HG03442 (cell line): ENCODE measurements at regions not wholly inside any gene's neighbourhood (a gene's known extent, or its start where the extent isn't known, plus 50 kb on each side); places are given as distances from the start of the nearest gene placed in this dataset.

ENCODE experiments used
- ATAC-seq: cut with Tn5 transposase; IDR thresholded peaks from one replicate; pipeline ENCODE4 v1.9.1; 2021; ENCODE audit warnings: mild to moderate bottlenecking, moderate library complexity; ENCODE audit not compliant: unreplicated experiment

GRCh38 chr5:33343676-33344327 lies 97.0 kb upstream of the TARS1 start:
- no peak for ATAC-seq

- no peak for ATAC-seq
Observed at GRCh38 chr5:33346534-33346933, 94.2 kb upstream of the TARS1 start.

GRCh38 chr5:33361781-33362180 lies 79.0 kb upstream of the TARS1 start:
- ATAC-seq: no peak

- no peak for ATAC-seq
Observed at GRCh38 chr5:33362915-33363314, 77.8 kb upstream of the TARS1 start.

GRCh38 chr5:33363537-33363936 lies 77.2 kb upstream of the TARS1 start:
- no peak for ATAC-seq

- no peak for ATAC-seq
Observed at GRCh38 chr5:33364406-33364805, 76.4 kb upstream of the TARS1 start.

GRCh38 chr5:33367416-33367815 lies 73.3 kb upstream of the TARS1 start:
- no peak for ATAC-seq

- no peak for ATAC-seq
Observed at GRCh38 chr5:33369485-33370465, 71.0 kb upstream of the TARS1 start.

- ATAC-seq: no peak
Observed at GRCh38 chr5:33370466-33370859, 70.3 kb upstream of the TARS1 start.

GRCh38 chr5:33371660-33372059 lies 69.1 kb upstream of the TARS1 start:
- no peak for ATAC-seq

GRCh38 chr5:33372721-33373472 lies 67.9 kb upstream of the TARS1 start:
- ATAC-seq: no peak

GRCh38 chr5:33375900-33376299 lies 64.9 kb upstream of the TARS1 start:
- no peak for ATAC-seq

- ATAC-seq: no peak
Observed at GRCh38 chr5:33379757-33380156, 61.0 kb upstream of the TARS1 start.

GRCh38 chr5:33381243-33381642 lies 59.5 kb upstream of the TARS1 start:
- ATAC-seq: no peak
